ENCODE measurements at regions not wholly inside any gene's neighbourhood (a gene's known extent, or its start where the extent isn't known, plus 50 kb on each side); places are given as distances from the start of the nearest gene placed in this dataset.

- WGBS (ENCODE audit: insufficient coverage) = 89% methylated on average over 9 of the region's 10 CpGs
Measured at GRCh38 chr22:27540247-27540646, 261.3 kb downstream of the MN1 start.

DNA sequence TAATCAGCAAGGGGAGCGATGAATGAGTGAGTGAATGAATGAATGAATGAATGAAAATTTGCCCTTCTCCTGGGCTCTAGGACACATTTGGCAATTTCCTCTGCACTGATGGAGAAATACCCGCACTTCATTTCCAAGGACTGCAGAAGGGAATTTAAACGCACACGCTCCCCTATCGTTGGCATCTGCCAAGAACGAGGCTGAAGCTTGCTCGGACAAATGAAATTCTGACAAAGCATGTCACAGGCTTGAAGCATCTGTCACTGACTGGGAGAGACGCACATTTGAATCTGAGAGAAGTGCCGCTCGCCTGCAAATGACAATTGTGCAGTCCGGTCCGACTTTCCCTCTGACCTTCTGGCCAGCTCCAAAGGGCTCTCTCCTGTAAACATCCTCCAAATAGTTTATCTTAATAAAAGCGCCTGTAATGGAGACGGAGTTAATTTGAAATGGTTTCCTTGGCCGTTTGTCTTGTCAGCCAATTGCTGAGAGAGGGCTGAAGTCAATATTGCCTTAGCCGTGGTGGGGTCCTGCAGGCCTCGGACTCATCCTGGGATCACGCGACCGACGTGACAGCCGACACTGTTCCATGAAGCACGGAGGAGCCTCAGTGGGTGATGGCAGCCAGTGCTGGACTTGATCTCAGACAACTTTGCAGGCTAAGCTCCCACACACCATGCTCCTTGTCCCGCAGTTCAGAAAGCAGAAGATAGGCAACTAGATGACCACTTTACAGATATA, 260.7 kb downstream of the MN1 start:
- Histone ChIP-seq H3K27me3 (replicated peaks in 1 of 4; ENCODE audit: control extremely low read depth in 1 of 4, control insufficient read depth in 3 of 4, insufficient read depth in 4 of 4, low read length in 3 of 4) (no peaks in the 10 kb centered on the region), H3K4me2 (replicated peaks; ENCODE audit: low read depth, low read length, poor library complexity, severe bottlenecking) (no peak overlapping the region), H3K4me3 (ENCODE audit: control extremely low read depth in 1 of 5, extremely low read depth in 1 of 5, insufficient read depth in 1 of 5, low read depth in 2 of 5, low read length in 4 of 5) (no peak overlapping the region), H4K20me1 (ENCODE audit: control insufficient read depth, insufficient read depth, low read length, poor library complexity, severe bottlenecking) (no peaks in the 10 kb centered on the region), H3K9me3 (ENCODE audit: control extremely low read depth in 1 of 3, control insufficient read depth in 2 of 3, insufficient read depth in 1 of 3, low read length in 2 of 3) (no peaks in the 10 kb centered on the region), H3K9ac (ENCODE audit: low read length) (no peak overlapping the region), H3K79me2 (ENCODE audit: control insufficient read depth, insufficient read depth, low read length) (no peaks in the 10 kb centered on the region), H3K27ac (ENCODE audit: low read length in 2 of 2) (no peak overlapping the region), H3K4me1 (ENCODE audit: control insufficient read depth in 2 of 2, insufficient read depth in 2 of 2, low read length in 2 of 2) (no peaks in the 10 kb centered on the region), H3K36me3 (replicated peaks in 1 of 2; ENCODE audit: control extremely low read depth in 1 of 2, control insufficient read depth in 1 of 2, extremely low read depth in 1 of 2, insufficient read depth in 2 of 2, low read length in 1 of 2) (no peaks in the 10 kb centered on the region), H2AFZ (ENCODE audit: insufficient read depth, low read depth, low read length, poor library complexity, severe bottlenecking) (no peak overlapping the region)
- TF ChIP-seq, protein P1, sequence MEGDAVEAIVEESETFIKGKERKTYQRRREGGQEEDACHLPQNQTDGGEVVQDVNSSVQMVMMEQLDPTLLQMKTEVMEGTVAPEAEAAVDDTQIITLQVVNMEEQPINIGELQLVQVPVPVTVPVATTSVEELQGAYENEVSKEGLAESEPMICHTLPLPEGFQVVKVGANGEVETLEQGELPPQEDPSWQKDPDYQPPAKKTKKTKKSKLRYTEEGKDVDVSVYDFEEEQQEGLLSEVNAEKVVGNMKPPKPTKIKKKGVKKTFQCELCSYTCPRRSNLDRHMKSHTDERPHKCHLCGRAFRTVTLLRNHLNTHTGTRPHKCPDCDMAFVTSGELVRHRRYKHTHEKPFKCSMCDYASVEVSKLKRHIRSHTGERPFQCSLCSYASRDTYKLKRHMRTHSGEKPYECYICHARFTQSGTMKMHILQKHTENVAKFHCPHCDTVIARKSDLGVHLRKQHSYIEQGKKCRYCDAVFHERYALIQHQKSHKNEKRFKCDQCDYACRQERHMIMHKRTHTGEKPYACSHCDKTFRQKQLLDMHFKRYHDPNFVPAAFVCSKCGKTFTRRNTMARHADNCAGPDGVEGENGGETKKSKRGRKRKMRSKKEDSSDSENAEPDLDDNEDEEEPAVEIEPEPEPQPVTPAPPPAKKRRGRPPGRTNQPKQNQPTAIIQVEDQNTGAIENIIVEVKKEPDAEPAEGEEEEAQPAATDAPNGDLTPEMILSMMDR (IDR thresholded peaks at IDR 0.05) = no peak
- TF ChIP-seq EZH2 (IDR thresholded peaks at IDR 0.05; ENCODE audit: borderline replicate concordance, insufficient read depth, low read depth, low read length, poor library complexity, severe bottlenecking) = no peak
- 91% methylated on average over 17 of the region's 24 CpGs for WGBS (ENCODE audit: insufficient coverage)
- ChIA-PET CTCF (no interaction called here), POLR2A (no interaction called here)
- Mint-ChIP-seq H3K27ac (no peak overlapping the region), H3K4me1 (no peaks in the 10 kb centered on the region), H3K4me3 (no peak overlapping the region), H3K27me3 (peaks cover 5% of the 10 kb centered on the region), H3K9me3 (ENCODE audit: insufficient read depth) (no peaks in the 10 kb centered on the region)
- intact Hi-C loops (cut with micrococcal nuclease) = no loop called here
- DNase-seq = no peak
- ATAC-seq (ENCODE audit: low read depth) = no peak

More at GRCh38 chr22:27540247-27540646, 261.3 kb downstream of the MN1 start:
- H3K9ac ChIP-seq (ENCODE audit: low read length) = no peak overlapping the region
- POLR2A ChIA-PET = no interaction called here
- no peaks in the 10 kb centered on the region for H3K79me2 ChIP-seq (ENCODE audit: control insufficient read depth, insufficient read depth, low read length)
- no peak overlapping the region for H3K4me2 ChIP-seq (replicated peaks; ENCODE audit: low read depth, low read length, poor library complexity, severe bottlenecking)
- no peaks in the 10 kb centered on the region for H3K9me3 ChIP-seq (ENCODE audit: control extremely low read depth in 1 of 3, control insufficient read depth in 2 of 3, insufficient read depth in 1 of 3, low read length in 2 of 3)
- CTCF ChIA-PET = no interaction called here
- H3K4me1 ChIP-seq (ENCODE audit: control insufficient read depth in 2 of 2, insufficient read depth in 2 of 2, low read length in 2 of 2) = no peaks in the 10 kb centered on the region
- no peaks in the 10 kb centered on the region for H3K9me3 Mint-ChIP-seq (ENCODE audit: insufficient read depth)
- DNase-seq = no peak
- no peak overlapping the region for H2AFZ ChIP-seq (ENCODE audit: insufficient read depth, low read depth, low read length, poor library complexity, severe bottlenecking)
- no peaks in the 10 kb centered on the region for H3K27me3 ChIP-seq (replicated peaks in 1 of 4; ENCODE audit: control extremely low read depth in 1 of 4, control insufficient read depth in 3 of 4, insufficient read depth in 4 of 4, low read length in 3 of 4)
- no peak overlapping the region for H3K4me3 Mint-ChIP-seq
- ATAC-seq (ENCODE audit: low read depth) = no peak
- intact Hi-C loops (cut with micrococcal nuclease) = no loop called here
- no peak overlapping the region for H3K27ac Mint-ChIP-seq
- H3K4me3 ChIP-seq (ENCODE audit: control extremely low read depth in 1 of 5, extremely low read depth in 1 of 5, insufficient read depth in 1 of 5, low read depth in 2 of 5, low read length in 4 of 5) = no peak overlapping the region
- no peaks in the 10 kb centered on the region for H3K36me3 ChIP-seq (replicated peaks in 1 of 2; ENCODE audit: control extremely low read depth in 1 of 2, control insufficient read depth in 1 of 2, extremely low read depth in 1 of 2, insufficient read depth in 2 of 2, low read length in 1 of 2)
- H3K27me3 Mint-ChIP-seq = peaks cover 5% of the 10 kb centered on the region
- no peaks in the 10 kb centered on the region for H4K20me1 ChIP-seq (ENCODE audit: control insufficient read depth, insufficient read depth, low read length, poor library complexity, severe bottlenecking)
- TF ChIP-seq, protein P1 (IDR thresholded peaks at IDR 0.05) = no peak
- no peak for TF ChIP-seq EZH2 (IDR thresholded peaks at IDR 0.05; ENCODE audit: borderline replicate concordance, insufficient read depth, low read depth, low read length, poor library complexity, severe bottlenecking)
- no peaks in the 10 kb centered on the region for H3K4me1 Mint-ChIP-seq
- no peak overlapping the region for H3K27ac ChIP-seq (ENCODE audit: low read length in 2 of 2)
